GM21367 (cell line): ENCODE measurements at regions not wholly inside any gene's neighbourhood (a gene's known extent, or its start where the extent isn't known, plus 50 kb on each side); places are given as distances from the start of the nearest gene placed in this dataset.
"Not testable (repeated sequence)": the region's sequence is repeated elsewhere in the genome, so short reads cannot be mapped to it uniquely, and the experiment has no call there.

Experiments used
- ATAC-seq: cut with Tn5 transposase; IDR thresholded peaks from one replicate; pipeline ENCODE4 v1.9.1; 2021; ENCODE audit not compliant: unreplicated experiment

DNA sequence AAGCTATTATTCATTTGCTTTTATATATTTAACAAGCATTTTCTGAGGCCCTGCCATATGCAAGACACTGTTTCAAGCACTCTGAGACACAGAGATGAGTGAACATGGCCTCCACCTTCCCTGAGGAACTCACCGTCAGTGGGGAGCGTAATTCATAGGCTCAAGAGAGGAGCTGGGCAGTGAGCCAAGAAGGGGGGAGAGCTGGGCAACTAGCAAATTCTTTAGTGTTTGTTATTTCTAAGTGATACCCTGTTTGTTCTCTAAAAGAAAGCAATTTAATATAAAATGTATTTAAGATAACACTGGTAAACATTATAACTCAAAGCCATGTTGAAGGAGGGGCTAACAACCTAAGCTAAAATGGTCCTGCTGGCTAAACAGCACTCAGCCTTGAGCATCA lies 119.2 kb upstream of the NGF start:
- ATAC-seq = no peak

DNA sequence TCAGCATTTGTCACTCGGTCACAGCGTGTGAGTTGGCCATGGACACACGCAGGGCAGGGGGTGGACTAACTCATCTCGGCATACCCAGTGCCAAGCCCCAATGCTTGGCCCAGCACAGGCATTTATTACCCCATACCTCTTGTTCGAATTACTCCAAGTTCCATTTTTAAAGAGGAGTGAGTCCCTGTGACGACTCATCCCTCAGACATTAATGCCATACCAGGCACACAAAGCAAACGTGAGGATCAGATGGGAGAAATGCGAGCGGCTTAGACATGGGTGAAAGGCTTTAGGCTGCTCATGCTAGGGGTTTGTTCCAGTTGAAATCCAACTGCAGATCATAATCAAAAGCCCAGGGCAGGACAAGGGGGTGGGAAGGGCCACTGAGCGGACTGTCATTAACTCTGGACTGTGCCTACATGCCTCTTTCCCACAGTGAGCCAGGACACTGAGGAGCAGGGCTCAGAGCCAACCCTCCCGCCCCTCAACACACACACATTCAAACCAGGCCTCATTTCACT lies 118.5 kb upstream of the NGF start:
- ATAC-seq = no peak

DNA sequence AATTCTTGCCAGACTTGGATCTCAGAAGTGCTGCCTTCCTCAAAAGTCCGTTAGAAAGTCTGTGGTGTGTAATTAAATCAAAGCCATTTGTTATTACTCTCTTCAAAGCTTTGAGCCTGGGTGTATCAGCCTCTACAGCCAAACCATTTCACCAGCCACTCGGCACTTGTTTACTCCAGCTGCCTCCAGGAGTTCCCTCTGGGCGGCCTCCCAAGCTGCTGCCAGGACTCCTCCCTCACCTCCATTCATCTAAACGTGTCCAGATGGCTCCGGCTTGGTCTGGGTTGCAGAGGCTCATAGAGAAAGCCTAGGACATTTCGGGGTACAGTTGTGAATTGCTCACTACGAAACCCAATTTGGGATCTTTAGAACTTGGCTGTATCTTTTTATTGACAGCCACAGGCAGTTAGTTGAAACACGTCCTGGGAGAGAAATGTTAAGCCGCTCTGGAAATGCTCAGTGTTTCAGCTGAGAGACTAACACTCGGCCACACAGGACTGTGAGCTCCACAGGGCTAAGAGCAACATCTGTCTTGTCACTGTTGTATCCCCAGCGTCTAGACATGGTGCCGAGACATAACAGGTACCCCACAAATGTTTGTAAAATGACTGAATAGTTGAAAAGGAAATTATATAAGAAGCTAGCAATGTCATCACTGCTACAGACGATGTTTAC lies 116.9 kb upstream of the NGF start:
- ATAC-seq = no peak

DNA sequence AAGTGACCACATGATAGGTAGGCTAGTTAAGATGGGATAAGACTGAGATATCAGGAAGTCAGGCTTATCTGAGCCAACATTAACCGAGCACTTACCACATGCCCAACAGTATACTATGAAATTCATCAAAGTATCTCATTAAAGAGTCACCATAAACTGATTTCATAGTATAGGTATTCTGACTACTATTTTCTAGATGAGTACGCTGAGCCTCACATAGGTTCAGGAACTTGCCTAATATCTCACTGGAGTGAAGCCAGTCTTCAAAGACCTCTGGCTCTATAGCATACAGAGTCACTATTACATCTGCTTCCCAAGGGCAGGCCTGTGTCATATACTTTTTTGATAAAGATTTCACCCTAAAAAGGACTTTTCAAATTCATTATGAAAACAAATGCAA lies 115.6 kb upstream of the NGF start:
- ATAC-seq = no peak

DNA sequence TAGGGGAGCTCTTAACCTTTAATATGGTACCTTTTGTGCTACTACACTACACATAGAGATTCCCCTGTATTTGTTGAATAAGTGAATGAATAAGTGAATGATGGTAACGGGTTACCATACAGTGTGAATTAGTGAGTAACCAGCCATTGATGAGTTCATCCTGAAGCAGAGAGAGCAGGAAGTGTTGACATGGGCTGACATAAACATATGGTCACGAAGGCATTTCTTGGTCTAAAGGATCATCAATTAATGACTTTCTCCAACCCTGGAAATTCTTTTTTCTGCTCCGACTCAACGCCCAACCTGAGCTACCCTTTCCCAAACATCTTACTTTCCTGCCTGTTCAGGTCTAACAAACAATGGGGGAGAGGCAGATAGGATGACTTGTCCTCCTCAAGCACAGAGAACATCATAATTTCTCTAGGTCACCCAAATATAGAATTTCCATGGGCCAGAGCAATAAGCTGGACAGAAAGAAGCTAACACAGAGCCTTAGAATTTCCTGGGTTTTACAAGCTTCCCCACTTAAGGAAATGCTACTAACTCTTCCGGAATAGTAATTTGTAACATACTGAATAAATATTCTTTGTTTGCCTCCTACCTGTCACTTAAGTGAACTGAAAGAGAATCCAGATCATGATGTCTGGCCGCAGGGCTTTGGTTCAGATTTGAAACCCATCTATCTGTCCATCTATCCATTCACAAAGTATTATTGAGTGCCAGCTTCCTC lies 114.7 kb upstream of the NGF start:
- no peak for ATAC-seq

DNA sequence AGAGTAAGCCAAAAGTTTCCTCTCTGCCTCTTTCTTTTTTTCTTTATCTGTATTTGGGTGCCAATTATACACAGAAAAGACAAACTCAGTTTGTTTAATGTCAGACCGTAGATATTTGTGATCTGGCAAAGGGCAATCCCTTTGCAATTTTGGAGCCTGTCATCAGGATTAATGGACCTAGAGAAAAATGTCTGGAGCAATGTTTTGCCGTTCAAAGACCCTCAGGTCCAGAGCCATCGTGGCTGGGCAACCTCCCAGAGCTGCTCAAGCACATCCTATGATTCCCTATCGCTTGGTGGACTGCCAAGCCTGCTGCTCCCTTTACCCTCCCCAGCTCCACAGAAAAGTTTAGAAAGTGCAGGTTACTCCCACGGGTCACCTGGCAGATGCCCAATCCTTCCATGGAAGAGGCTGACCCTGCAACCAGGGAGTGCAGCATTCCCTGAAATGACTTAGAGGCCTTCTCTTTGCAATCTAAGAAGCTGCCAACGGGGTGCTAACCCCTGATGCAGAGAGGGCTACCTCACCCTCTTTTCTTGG lies 112.5 kb upstream of the NGF start:
- ATAC-seq = no peak

DNA sequence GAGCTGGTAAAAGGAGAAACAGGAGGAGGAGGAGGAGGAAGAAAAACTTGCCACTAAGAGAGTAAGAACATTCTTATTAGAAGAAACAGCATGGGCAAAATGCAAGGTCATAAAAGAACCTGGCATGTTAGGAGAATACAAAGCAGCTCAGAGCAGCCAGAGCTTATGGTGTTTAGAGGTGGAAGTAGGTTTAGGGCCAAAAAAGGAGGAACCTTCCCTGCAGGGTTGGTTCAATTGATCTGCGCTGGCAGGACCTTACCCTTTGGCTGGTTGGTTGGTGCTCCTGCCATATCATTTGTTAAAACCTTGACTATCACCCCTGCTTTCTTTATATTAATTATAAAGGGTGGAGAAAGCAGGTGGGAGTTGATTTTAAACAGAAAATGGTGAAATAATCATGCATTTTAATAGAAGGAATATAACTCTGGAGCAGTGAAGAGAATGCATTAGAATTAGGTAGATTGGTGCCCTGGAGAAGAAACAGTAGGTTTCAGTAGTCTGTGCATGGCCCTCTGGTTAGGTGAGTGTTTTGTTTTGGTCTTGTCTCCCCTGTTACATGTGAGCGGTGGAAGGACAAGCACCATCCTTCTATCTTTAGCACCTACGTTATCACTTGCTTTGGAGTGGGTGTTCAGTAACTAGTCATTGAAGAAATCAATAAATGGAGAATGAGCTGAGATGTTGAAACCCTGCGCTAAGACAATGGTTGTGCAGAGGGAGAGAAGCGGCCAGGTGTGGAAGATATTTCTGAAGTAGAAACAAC lies 110.4 kb upstream of the NGF start:
- ATAC-seq = no peak

DNA sequence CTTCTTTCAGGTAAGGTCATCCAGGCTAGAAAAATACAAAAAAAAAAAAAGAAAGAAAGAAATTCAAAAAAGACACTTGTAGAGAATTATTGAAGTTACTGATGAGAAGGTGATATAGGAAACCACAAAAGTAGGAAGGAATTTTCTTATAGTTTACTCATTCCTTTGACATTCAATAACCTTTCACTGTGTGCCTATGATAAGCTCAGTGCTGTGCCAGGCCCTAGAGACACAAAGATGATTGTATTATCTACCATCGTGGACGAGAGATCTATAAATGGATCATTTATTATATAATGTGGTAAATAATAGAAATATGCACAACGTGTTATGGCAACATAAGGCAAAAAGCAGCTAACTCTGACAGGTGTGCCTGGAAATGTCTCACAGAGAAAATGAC lies 109.6 kb upstream of the NGF start:
- no peak for ATAC-seq

DNA sequence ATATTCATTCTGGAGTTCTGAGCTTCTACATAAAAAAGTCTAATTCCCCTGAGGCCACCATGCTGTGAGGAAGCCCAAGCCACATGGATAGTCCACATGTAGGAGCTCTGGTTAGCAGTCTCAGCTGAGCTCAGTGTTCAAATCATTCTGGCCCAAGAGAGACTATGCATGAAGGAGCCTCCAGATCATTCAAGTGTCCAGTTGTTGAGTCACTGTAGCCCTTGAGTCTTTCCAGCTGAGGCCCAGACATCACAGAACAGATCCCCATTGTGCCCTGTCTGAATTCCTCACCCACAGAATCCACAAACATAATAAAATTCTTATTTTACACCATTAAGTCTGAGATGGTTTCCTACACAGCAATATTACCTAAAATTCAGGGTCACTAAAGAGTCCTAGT lies 107.0 kb upstream of the NGF start:
- no peak for ATAC-seq

DNA sequence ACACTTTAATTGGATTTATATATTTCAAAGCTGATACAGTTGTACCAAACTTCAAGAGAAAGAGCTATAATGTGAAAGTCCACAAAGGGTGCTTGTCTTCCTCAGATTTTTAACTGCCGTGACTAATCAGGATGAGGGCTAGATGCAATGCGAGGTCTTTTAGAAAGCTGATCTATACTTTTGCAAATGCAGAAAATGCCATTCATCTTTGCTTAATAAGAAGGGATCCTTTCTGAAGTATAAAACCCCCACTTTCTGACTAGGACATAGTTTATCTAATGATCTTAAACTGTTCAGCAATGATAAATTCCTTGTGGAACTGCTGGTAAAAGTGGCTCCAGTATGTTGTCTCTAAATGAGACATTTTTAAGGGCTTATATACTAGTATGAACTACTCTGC lies 102.7 kb upstream of the NGF start:
- ATAC-seq = no peak

DNA sequence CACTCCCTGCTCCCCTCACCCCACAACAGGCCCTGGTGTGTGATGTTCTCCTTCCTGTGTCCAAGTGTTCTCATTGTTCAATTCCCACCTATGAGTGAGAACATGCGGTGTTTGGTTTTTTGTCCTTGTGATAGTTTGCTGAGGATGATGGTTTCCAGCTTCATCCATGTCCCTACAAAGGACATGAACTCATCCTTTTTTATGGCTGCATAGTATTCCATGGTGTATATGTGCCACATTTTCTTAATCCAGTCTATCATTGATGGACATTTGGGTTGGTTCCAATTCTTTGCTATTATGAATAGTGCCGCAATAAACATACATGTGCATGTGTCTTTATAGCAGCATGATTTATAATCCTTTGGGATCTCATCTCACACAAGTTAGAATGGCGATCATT lies 101.5 kb upstream of the NGF start:
- ATAC-seq = not testable (repeated sequence)

DNA sequence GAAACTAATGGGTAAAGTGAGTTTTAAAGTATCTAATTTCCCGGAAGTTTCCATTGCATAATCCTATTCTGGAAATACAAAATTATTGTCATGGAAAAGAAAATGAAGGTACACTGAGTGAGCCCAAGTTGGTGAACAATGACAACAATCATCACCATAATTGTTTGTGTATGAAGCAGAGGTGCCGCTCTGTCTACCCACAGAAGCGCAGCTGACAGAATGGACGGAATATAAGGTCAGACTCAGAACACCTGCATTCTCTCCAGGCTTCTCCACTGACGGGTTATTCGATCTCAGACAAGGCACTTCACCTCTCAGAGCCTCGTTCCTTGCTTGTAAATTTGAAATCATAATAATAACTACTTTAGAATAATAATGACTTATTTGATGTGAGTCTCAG lies 99.1 kb upstream of the NGF start:
- ATAC-seq = no peak

DNA sequence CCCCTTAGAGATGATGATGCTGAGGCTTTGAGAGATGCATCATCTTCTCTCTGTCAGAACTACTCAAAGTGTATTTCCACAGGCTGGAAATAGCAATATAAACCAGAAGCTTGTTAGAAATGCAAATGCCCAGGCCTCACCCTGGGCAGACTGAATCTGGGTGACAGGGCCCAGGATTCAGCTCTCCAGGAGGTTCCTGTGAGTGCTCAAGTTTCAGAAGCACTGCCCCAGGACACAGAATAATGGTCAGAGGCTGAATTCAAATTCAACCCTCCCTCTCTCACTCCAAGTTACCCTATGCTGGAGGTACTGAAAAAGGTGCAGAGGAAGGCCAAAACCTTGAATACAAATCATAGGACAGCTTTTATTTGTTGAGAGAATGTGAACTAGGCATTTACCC lies 98.5 kb upstream of the NGF start:
- ATAC-seq = no peak

DNA sequence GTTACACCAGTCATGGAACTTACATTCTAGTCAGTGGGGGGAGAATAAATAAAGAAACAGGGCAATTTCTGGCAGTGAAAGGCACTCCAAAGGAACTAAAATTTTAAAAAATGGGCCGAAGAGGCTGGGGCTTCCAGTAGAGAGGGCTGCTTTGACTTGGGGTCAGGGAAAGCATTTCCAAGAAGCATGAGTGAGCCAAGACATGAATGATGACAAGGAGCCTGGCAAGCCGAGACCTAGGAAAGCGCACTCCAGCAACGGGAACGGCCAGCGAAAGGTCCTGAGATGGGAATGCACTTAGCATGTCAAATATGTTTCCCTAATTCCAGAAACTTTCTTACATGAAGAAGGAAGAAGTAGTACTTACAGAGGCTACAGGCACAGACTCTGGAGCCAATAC lies 95.4 kb upstream of the NGF start:
- ATAC-seq = no peak

DNA sequence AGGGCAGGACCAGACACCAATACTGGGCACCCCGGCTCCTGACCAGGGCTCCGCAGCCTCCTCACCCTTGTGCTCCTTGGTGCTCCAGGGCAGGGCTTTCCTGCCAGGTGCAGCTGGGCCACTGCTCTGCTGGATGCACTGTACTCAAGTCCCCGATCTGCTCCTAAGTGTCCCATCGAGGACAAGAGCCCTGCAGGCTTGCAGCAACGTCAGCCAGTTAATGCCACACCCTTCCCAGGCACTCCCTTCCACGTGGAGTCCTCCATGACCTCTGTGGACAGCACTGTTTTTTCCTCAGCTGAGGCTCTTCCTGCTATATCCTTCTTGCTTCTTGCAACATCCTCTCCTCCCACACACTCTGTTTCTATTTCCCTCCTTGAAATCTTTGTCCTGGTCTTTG lies 94.0 kb upstream of the NGF start:
- ATAC-seq = no peak

DNA sequence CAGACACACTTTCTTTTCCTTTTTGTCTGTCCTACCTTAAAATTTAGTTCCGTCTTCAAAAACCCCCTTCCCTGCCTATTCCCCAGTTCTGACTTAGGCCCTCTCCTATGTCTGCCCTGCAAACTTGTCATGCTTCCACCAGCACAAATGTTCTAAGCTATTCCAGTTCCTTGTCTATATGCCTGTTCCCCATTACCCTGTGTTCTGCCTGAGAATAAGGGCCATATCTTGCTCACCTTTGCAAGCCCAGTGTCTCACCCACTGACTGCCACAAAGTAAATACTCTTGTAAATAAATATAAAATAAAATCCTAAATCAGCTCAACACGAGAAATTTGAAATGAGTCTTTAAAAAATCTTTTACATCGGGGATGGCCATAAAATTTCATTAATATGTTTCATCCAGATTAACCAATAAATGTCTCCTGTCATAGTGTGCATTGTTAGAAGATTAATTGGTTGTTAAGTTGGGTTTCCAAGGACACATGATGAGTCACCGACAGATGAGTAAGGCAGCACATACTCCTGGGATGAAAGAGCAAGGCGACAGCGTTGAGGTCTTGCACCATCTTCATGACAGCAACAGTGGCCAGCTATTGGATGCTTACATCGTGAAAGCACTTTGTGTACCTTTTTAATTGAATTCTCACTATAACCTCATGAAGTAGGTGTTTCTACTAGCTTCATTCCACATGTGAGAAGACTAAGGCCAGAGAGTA lies 92.6 kb upstream of the NGF start:
- ATAC-seq = no peak

DNA sequence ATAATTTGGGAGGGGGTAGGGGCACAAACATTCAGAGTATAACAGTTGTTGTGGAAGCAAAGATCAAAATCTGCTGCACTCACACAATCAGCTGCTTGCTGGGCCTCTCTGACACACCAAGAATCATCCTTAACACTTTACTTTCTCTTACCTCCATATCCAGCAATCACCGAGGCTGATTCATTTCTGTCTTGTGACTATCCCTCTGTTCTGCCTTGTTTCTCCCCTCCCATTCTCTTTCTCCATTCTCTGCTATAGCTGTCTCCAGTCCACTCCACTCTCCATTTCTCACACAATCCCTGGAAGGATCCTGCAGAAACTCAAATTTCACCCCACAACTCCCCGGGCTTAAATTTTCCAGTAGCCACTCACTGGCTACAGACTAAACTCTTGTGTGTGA lies 91.8 kb upstream of the NGF start:
- no peak for ATAC-seq

DNA sequence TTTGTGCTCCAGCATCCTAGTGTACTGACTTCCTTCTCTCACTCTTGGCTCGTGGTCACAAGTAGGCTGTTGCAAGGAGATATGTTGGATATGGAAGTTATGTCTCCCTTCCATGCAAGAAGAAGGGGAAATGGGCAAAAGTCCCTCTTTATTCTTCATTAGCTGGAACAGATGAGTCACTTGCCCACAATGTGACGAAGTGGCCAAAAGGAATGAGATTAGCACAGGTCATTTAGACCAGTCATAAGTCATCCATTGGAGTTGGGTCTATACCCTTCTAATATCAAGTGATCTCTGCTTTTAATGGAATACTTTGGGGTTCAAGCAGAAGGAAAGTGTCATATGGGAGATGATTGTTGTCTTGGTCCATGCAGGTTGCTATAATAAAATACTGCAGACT lies 91.2 kb upstream of the NGF start:
- no peak for ATAC-seq

DNA sequence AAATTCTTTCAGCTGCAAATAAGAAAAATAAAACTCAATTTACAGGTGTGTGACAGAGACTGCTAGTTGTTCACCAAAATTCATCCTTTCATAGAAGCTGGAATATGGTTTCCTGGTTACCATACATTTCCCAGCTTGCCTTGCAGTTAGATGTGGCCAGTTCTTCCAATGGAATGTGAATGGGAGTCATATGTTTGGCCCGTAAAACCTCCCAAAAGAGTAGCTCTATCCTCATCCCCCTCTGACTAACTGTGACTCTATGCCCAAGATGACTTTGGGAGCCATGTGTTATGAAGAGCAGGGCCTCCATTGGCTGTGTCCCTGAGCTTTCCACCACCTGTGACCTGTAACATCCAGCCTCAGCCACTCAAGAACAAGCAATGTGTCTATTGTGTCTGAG lies 90.6 kb upstream of the NGF start:
- no peak for ATAC-seq

DNA sequence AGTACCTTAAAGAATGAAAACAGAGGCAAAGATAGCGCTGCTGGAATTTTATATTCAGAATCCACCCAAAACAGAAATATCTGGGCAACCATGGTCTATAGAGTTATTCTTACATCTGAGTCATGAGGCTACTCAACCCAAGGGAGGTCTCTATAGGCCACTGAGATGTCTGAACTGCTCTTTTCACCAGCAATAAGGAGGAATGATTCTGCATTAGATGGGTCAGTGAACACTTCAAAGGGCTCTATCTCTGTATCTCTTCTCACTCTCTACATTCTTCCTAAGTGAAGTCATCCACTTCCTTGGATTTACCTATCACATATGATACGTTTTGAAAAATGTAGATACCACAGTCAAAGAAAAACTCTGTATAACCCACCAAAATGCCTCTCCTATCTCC lies 90.2 kb upstream of the NGF start:
- no peak for ATAC-seq

DNA sequence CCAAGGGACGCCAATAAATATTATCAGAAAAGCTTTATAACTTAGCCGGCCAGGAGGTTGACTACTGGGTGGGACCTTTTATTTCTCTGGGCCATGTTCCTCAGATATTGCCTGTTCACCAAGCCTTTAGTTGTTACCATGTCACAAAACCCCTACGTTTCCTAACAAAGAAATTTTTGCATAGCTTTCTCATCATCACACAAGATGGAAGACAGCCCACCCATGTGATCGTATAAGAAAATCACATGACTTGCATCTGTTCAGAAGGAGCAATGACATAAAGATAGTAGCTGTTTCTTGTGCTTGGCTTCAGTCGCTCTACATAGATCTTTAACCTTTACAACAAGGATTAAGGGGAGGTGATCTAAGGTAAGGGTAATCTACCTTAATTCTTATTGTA lies 88.9 kb upstream of the NGF start:
- ATAC-seq = no peak
